GM21737 (cell line): ENCODE measurements at regions not wholly inside any gene's neighbourhood (a gene's known extent, or its start where the extent isn't known, plus 50 kb on each side); places are given as distances from the start of the nearest gene placed in this dataset.
A peak's percentile ranks its signal among the peaks of the same experiment; 100 is the strongest.
"Not testable (repeated sequence)": the region's sequence is repeated elsewhere in the genome, so short reads cannot be mapped to it uniquely, and the experiment has no call there.

Source experiments
- ATAC-seq: cut with Tn5 transposase; IDR thresholded peaks from one replicate; pipeline ENCODE4 v1.9.1; 2021; ENCODE audit warnings: mild to moderate bottlenecking, moderate library complexity; ENCODE audit not compliant: unreplicated experiment

- ATAC-seq, result no peak
These were observed 850.8 kb downstream of the TMTC2 start for GRCh38 chr12:83537428-83538053.

- ATAC-seq, result no peak
These were observed 849.8 kb downstream of the TMTC2 start for GRCh38 chr12:83536496-83536895.

GRCh38 chr12:83528571-83528970 lies 841.9 kb downstream of the TMTC2 start:
- ATAC-seq, result no peak

- ATAC-seq, result no peak
These were observed 841.1 kb downstream of the TMTC2 start for GRCh38 chr12:83527810-83528209.

- ATAC-seq, result no peak
These were observed 828.8 kb downstream of the TMTC2 start for GRCh38 chr12:83515306-83516026.

GRCh38 chr12:83514372-83514771 lies 827.7 kb downstream of the TMTC2 start:
- ATAC-seq, result no peak

- ATAC-seq, result no peak
These were observed 820.1 kb downstream of the TMTC2 start for GRCh38 chr12:83506841-83507240.

- no peak for ATAC-seq
These were observed 818.9 kb downstream of the TMTC2 start for GRCh38 chr12:83505586-83505985.

- not testable (repeated sequence) for ATAC-seq
These were observed 813.2 kb downstream of the TMTC2 start for GRCh38 chr12:83499894-83500293.

- no peak for ATAC-seq
These were observed 791.0 kb downstream of the TMTC2 start for GRCh38 chr12:83477696-83478095.

- no peak for ATAC-seq
These were observed 790.3 kb downstream of the TMTC2 start for GRCh38 chr12:83476695-83477690.

GRCh38 chr12:83476006-83476405 lies 789.3 kb downstream of the TMTC2 start:
- no peak for ATAC-seq

GRCh38 chr12:83474369-83474768 lies 787.7 kb downstream of the TMTC2 start:
- no peak for ATAC-seq

- ATAC-seq, result peak; percentile 98
These were observed 786.8 kb downstream of the TMTC2 start for GRCh38 chr12:83473408-83474095.

GRCh38 chr12:83472772-83473171 lies 786.1 kb downstream of the TMTC2 start:
- ATAC-seq, result no peak

- no peak for ATAC-seq
These were observed 785.6 kb downstream of the TMTC2 start for GRCh38 chr12:83472350-83472749.

- no peak for ATAC-seq
These were observed 784.6 kb downstream of the TMTC2 start for GRCh38 chr12:83471341-83471740.

GRCh38 chr12:83470749-83471148 lies 784.0 kb downstream of the TMTC2 start:
- no peak for ATAC-seq

- no peak for ATAC-seq
These were observed 782.5 kb downstream of the TMTC2 start for GRCh38 chr12:83468988-83469908.

- ATAC-seq, result no peak
These were observed 778.9 kb downstream of the TMTC2 start for GRCh38 chr12:83465632-83466031.
